GM19372 (cell line): ENCODE measurements at regions not wholly inside any gene's neighbourhood (a gene's known extent, or its start where the extent isn't known, plus 50 kb on each side); places are given as distances from the start of the nearest gene placed in this dataset.

Experiments
- ATAC-seq: cut with Tn5 transposase; IDR thresholded peaks from one replicate; pipeline ENCODE4 v1.9.1; 2021; ENCODE audit warnings: mild to moderate bottlenecking, low read depth, moderate library complexity; ENCODE audit not compliant: unreplicated experiment

DNA sequence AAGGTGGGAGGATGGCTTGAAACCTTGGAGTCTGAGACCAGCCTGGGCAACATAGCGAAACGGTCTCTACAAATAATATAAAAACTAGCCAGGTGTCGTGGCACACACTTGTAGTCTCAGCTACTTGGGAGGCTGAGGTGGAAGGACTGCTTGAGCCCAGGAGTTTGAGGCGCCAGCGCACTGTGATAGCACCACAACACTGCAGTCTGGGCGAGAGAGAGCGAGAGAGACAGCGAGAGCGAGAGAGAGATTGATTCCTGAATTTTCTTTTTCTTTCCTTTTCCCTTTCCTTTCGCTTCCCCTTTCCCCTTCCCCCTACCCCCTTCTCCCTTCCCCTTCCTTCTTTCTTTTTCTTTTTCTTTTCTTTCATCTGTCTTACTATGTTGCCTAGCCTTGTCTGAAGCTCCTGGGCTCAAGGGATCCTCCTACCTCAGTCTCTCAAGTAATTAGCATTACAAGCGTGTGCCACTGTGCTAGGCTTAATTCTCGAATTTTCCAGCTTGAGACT, 162.4 kb upstream of the ZBED5 start:
- ATAC-seq: no peak

DNA sequence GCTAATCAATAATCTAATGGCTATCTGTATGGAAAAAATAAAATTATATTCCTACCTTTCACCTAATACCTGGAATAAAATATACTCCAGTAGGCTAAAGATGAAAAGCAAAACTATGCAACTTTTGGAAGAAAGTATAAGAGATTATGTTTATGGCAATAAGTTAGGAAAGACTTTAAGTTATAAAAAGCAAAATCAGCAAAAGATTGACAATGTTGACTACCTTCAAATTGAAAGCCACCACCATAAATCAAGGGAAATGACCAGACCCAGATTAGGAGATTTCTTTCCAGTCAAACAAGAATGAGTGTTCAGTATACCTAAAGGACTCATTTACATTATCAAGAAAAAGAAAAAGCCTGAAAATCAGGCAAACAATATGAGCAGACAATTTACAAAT, 159.1 kb upstream of the ZBED5 start:
- ATAC-seq: no peak

GRCh38 chr11:11016068-11016467, 158.2 kb upstream of the ZBED5 start:
- ATAC-seq: no peak

- no peak for ATAC-seq
Observed at GRCh38 chr11:11011617-11012016, 153.8 kb upstream of the ZBED5 start.

DNA sequence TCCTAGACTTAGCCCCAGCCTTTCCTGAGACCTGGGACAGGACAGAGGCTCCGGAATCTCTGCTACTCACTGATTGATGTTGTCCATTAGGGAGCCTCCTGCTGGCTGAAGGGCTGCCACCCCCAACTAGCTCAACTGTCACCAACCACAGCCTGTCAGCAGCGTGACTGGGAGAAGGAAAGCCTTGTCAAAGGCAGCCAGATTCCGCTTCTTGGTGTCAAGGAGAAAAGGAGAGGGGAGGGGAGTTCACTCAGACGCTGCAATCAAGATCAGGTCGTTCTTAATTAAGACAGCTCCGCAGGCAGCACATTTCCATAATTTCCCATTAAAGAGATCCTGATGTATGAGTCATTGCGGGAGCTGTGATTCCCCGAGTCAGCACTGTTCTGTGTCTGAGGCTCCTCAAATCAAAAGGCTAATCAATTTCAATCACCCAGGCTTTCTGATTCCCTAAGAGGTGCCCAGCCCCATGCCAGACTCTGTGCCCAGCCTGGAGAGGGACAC, 152.8 kb upstream of the ZBED5 start:
- no peak for ATAC-seq

DNA sequence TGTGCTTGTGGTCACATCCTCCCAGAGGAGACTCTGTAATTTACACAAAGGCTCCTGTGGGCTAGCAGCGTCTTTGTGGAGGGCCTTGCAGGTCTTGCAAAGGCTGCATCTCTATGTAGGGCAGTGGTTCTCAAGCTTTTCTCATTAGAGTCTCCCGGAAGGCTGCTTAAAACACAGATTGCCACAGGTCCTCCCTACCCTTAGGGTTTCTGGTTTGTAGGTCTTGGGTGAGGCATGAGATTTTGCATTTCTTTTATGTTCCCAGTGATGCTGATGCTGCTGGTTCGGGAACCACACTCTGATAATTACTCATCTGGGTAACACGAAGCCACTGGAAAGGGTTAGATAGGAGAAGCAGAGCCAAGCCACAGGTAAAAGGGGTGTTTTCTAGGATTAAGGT, 151.3 kb upstream of the ZBED5 start:
- no peak for ATAC-seq

DNA sequence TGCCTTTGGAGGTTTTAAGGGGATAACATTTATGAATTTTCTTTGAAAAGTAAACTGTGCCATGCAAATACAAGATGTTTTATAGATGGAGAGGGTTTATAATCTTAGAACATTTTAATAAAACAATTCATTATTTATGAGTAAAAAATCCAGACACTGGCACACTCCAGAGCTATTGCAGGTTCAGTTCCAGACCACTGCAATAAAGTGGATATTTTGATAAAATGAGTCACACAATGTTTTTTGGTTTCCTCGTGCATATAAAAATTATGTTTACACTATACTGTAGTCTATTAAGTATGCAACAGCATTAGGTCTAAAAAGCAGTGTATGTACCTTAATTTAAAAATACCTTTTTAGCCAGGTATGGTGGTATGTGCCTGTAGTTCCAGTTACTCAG, 146.2 kb upstream of the ZBED5 start:
- no peak for ATAC-seq

GRCh38 chr11:11003226-11003625, 145.4 kb upstream of the ZBED5 start:
- no peak for ATAC-seq

DNA sequence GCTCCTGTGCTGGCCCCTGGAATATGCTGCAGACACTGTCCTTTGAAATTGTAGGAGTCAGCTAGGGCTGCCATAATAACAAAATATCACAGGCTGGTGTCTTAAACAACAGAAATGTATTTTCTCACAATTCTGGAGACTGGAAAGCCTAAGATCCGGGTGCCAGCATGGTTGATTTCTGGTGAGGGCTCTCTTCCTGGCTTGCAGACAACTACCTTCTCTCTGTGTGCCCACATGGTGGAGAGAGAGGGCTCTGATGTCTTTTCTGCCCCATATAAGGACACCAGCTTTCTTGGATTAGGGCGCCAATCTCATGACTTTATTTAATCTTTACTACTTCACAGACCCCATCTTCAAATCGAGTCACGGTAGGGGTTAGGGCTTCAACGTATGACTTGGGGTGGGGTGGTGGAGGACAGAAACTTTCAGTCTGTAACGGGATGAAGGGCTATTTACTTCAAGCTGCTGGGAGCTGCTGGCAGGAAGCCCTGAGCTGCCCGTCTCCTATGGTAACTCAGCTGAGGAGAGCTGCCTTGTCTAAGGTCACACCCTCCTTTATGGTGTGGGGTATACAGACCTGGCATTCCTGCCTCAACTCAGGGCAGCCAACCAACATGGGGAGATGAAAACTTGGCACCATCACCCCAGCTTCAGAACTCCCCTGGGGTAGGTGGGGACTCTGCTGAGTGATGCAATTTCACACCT, 142.9 kb upstream of the ZBED5 start:
- no peak for ATAC-seq

GRCh38 chr11:10998674-10999073, 140.8 kb upstream of the ZBED5 start:
- no peak for ATAC-seq

DNA sequence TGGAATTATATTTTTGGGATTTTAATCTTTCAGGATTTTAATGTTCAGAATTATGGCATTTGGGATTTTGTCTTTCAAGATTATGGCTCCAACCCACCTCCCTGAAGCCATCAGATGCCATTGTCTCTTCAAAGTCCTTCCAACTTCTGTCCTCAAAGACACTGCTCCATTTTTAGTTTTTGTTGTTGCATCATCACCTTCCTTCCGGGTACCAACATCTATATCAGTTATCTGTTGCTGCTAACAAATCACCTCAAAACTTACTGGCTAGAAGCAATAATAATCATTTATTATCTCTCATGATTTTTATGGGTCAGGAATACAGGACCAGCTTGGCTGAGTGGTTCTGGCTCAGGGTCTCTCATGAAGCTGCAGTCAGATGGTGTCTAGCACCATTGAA, 138.8 kb upstream of the ZBED5 start:
- no peak for ATAC-seq

DNA sequence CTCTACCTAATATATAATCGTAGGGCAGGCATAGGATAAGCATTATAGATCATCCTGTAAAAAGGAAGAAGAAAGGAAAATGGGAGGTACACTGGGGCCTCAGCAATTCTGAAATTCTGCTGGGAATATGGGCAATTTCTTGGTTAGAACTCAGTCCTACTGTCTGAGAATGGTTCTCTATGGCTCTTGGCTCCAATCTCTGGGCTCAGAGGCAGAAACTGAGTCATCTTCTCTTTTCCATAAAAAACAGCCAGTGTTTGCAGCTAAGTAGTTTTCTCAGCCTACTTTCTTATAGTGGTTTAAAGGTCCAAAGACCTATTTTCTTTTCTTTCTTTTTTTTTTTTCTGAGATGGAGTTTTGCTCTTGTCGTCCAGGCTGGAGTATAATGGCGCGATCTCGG, 135.8 kb upstream of the ZBED5 start:
- no peak for ATAC-seq

DNA sequence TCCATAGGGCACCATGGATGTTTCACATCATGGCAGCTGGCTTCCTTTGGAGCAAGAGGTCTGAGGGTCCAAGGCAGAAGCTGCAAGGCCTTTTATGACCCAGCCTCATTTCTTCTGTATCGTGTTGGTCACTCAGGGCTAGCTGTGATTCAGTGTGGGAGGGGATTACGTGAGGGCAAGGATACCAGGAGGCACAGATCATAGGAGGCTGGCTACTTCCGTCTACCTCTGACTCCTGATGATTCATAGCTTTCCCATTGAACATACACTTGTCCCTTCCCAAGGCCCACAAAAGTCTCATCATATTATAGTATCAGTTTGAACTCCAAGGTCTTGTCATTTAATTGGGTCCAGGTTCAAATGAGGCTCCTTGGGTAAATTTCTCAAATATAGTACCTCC, 135.3 kb upstream of the ZBED5 start:
- no peak for ATAC-seq

GRCh38 chr11:10991393-10991792, 133.5 kb upstream of the ZBED5 start:
- no peak for ATAC-seq

DNA sequence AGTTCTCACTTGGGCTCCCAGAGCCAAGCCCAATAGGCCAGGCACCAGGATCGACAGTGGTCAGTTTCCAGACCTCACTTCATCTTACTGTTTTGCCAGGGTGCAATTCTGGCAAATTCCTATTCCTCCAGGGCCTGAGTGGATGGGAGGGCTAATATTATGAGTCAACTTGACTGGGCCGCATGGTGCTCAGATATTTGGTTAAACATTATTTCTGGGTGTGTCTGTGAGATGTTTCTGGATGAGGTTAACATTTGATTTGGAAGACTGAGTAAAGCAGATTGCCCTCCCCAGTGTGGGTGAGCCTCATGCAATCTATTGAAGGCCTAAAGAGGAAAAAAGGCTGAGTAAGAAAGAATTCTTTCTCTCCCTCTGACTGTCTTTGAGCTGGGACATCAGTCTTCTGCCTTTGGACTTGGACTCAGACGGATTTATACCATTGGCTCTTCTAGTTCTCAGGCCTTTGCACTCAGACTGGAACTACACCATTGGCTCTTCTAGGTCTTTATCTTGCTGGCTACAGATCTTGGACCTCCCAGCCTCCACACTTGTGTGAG, 132.9 kb upstream of the ZBED5 start:
- no peak for ATAC-seq

DNA sequence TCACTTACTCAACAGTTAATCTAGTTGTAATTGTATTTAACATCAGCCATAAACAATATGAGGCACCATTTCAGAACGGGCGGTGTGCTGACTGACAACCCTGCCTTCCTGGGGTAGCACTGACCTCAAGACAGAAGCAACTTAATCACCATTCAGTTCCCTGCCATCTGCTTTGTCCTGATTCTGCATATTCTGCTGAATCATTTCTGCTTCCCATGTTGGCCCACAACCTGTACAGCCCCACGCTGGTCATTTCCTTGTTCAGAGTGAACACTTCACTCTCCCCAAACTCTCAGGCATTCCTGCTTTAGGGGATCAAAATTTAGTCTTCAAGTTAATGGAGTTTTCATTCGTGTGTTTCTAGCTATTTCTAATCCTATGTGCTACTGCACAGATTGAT, 132.3 kb upstream of the ZBED5 start:
- no peak for ATAC-seq

DNA sequence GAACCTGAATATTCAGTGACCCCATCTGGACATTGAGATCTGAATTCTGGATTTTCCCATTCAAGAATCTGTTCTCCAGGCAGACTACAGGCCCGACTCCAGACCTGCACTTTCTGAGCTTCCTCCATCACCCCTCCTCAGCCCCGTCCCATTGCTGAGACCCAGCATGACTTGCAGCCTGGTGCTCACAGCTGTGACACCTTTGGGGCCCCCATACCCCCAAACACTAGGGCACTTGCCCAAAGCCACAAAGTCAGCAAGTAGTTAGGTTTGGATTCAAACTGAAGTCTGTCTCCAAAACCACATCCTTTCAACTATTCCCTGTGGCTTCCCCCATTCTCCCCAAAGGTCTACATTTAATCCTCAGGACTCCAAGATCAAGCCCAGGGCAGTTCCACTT, 128.2 kb upstream of the ZBED5 start:
- ATAC-seq: no peak

- ATAC-seq: no peak
Observed at GRCh38 chr11:10984742-10985141, 126.9 kb upstream of the ZBED5 start.

DNA sequence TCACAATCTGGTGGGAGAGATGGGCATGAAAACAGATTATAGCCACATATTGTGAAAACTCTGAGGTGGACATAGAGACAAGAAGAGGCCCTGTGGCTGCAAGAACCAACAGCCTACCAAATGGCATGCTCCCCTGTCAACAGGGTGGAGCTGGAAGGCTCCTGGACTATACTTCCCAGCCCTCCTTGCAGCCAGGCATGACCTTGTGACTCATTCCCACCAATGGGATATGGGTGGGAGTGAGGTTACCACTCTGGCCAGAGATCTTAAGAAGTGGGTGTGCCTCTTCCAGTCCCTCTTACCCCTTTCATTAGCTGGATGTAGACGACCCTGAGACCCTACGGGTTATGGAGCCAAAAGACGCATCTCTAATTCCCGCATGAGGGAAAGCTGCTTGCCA, 126.4 kb upstream of the ZBED5 start:
- ATAC-seq: no peak

- ATAC-seq: no peak
Observed at GRCh38 chr11:10982704-10983510, 125.1 kb upstream of the ZBED5 start.

- no peak for ATAC-seq
Observed at GRCh38 chr11:10979529-10979928, 121.7 kb upstream of the ZBED5 start.
